H1 (cell line): ENCODE measurements at regions not wholly inside any gene's neighbourhood (a gene's known extent, or its start where the extent isn't known, plus 50 kb on each side); places are given as distances from the start of the nearest gene placed in this dataset.

Experiments used
- CTCF ChIA-PET: fragments of 300-600 bp; sonication (Branson Sonifier 250); formaldehyde crosslinking; loops from one replicate; lab custom pipeline; 2021; ENCODE audit not compliant: partially characterized antibody; lab: Charles Lee
- POLR2A ChIA-PET: fragments of 300-600 bp; sonication (Branson Sonifier 250); formaldehyde crosslinking; loops from one replicate; lab custom pipeline; 2021; ENCODE audit warnings: inconsistent platforms; ENCODE audit not compliant: partially characterized antibody; lab: Charles Lee
- DNase-seq, 2 experiments: peaks; one replicate each; pipeline versions ENCODE4 v3.0.0 to v3.0.0-alpha.2; 2010 to 2022; ENCODE audit warnings: low spot score in 2 of 2, low read depth in 1 of 2, mixed read lengths in 1 of 2
- FAIRE-seq: peaks from 2 replicates; lab custom pipeline; 2011; peaks lifted over from hg19 to GRCh38; lab: Jason Lieb, UNC
- H2AFZ ChIP-seq: 2 replicates; pipeline ENCODE4 v1.8.1; 2012; ENCODE audit warnings: low read length, inconsistent platforms
- H2AK5ac ChIP-seq: 2 replicates; pipeline ENCODE4 v1.6.1; 2013; ENCODE audit warnings: low read depth, low read length
- H2BK120ac ChIP-seq: replicated peaks from 2 replicates; pipeline ENCODE3; 2013; ENCODE audit warnings: low read depth, low read length, inconsistent platforms
- H2BK12ac ChIP-seq: 2 replicates; pipeline ENCODE4 v1.6.1; 2013; ENCODE audit warnings: low read depth, low read length
- H2BK15ac ChIP-seq: 2 replicates; pipeline ENCODE4 v1.6.1; 2013; ENCODE audit warnings: low read length
- H2BK20ac ChIP-seq: 2 replicates; pipeline ENCODE4 v1.6.1; 2013; ENCODE audit warnings: low read length
- H2BK5ac ChIP-seq: 2 replicates; pipeline ENCODE4 v1.6.1; 2013; ENCODE audit warnings: low read depth, low read length
- H3K14ac ChIP-seq: 2 replicates; pipeline ENCODE4 v1.6.1; 2013; ENCODE audit warnings: inconsistent platforms; ENCODE audit not compliant: insufficient read length
- H3K18ac ChIP-seq: 2 replicates; pipeline ENCODE4 v1.6.1; 2013; ENCODE audit warnings: low read length; ENCODE audit errors: extremely low read depth
- H3K23ac ChIP-seq: 2 replicates; pipeline ENCODE4 v1.6.1; 2013; ENCODE audit warnings: inconsistent platforms; ENCODE audit not compliant: insufficient read length
- H3K23me2 ChIP-seq: 2 replicates; pipeline ENCODE4 v1.6.1; 2013; ENCODE audit warnings: low read depth, low read length
- H3K27ac ChIP-seq: 2 replicates; pipeline ENCODE4 v1.6.1; 2011; ENCODE audit warnings: low read depth, low read length, inconsistent platforms
- H3K27me3 ChIP-seq, 4 experiments: replicated peaks in 1 of 4; 1 replicate in 1 of 4; 2 replicates in 3 of 4; pipeline versions ENCODE4 v1.6.1 to v1.8.1; 2011 to 2013; ENCODE audit warnings: low read length in 3 of 4, mild to moderate bottlenecking in 3 of 4, inconsistent platforms in 2 of 4, mixed read lengths in 2 of 4, moderate library complexity in 1 of 4; ENCODE audit not compliant: control insufficient read depth in 3 of 4, insufficient read depth in 3 of 4; ENCODE audit errors: extremely low read depth in 1 of 4
- H3K36me3 ChIP-seq, 4 experiments: 2 replicates each; pipeline versions ENCODE4 v1.6.1 to v1.8.1; 2011 to 2013; ENCODE audit warnings: mild to moderate bottlenecking in 4 of 4, low read length in 3 of 4, moderate library complexity in 2 of 4, control low read depth in 1 of 4, inconsistent platforms in 1 of 4; ENCODE audit not compliant: insufficient read depth in 4 of 4, control insufficient read depth in 2 of 4
- H3K4ac ChIP-seq: replicated peaks from 2 replicates; pipeline ENCODE3; 2013; ENCODE audit warnings: low read length, low read depth, mixed read lengths, inconsistent platforms; ENCODE audit not compliant: insufficient read length
- H3K4me1 ChIP-seq, 4 experiments: replicated peaks in 1 of 4; 1 replicate in 1 of 4; 2 replicates in 3 of 4; pipeline versions ENCODE4 v1.6.1 to v1.8.1; 2011 to 2013; ENCODE audit warnings: low read length in 3 of 4, inconsistent platforms in 2 of 4, mixed read lengths in 1 of 4; ENCODE audit not compliant: insufficient read depth in 4 of 4, control insufficient read depth in 3 of 4
- H3K4me2 ChIP-seq, 2 experiments: 2 replicates each; pipeline versions ENCODE4 v1.6.1 to v1.8.1; 2011 to 2013; ENCODE audit warnings: low read depth in 2 of 2, low read length in 2 of 2, control low read depth in 1 of 2, inconsistent platforms in 1 of 2, mild to moderate bottlenecking in 1 of 2; ENCODE audit not compliant: insufficient read depth in 1 of 2
- H3K4me3 ChIP-seq, 4 experiments: fragments of 200-600, 300-600 bp in 1 of 4; sonication (generic), shearing (Covaris generic), sonication (Bioruptor Twin) in 1 of 4; 2 replicates each; pipeline versions ENCODE4 v1.5.1 to v1.8.1; 2011 to 2016; ENCODE audit warnings: low read length in 4 of 4, low read depth in 3 of 4, control low read depth in 2 of 4, inconsistent platforms in 2 of 4, mild to moderate bottlenecking in 2 of 4, mixed read lengths in 1 of 4, moderate library complexity in 1 of 4; ENCODE audit not compliant: insufficient read depth in 2 of 4; ENCODE audit errors: extremely low read depth in 1 of 4
- H3K56ac ChIP-seq: replicated peaks from 2 replicates; pipeline ENCODE3; 2013; ENCODE audit warnings: low read depth, mild to moderate bottlenecking, mixed read lengths, low read length, inconsistent platforms; ENCODE audit not compliant: insufficient read length
- H3K79me1 ChIP-seq: 2 replicates; pipeline ENCODE4 v1.6.1; 2013; ENCODE audit warnings: low read depth, low read length, control low read depth
- H3K79me2 ChIP-seq, 2 experiments: 2 replicates each; pipeline versions ENCODE4 v1.6.1 to v1.8.1; 2012 to 2013; ENCODE audit warnings: low read length in 2 of 2, mild to moderate bottlenecking in 2 of 2, inconsistent platforms in 1 of 2; ENCODE audit not compliant: insufficient read depth in 2 of 2, control insufficient read depth in 1 of 2
- H3K9ac ChIP-seq, 4 experiments: replicated peaks in 1 of 4; 1 replicate in 1 of 4; 2 replicates in 3 of 4; pipeline versions ENCODE4 v1.6.1 to v1.8.1; 2011 to 2013; ENCODE audit warnings: low read depth in 3 of 4, low read length in 3 of 4, control low read depth in 2 of 4, mild to moderate bottlenecking in 2 of 4, moderate library complexity in 2 of 4, inconsistent platforms in 1 of 4; ENCODE audit errors: extremely low read depth in 1 of 4
- H3K9me3 ChIP-seq, 2 experiments: 2 replicates each; pipeline versions ENCODE4 v1.6.1 to v1.8.1; 2012 to 2013; ENCODE audit warnings: mild to moderate bottlenecking in 2 of 2, moderate library complexity in 2 of 2, control low read depth in 1 of 2, inconsistent platforms in 1 of 2, low read depth in 1 of 2, low read length in 1 of 2, mixed read lengths in 1 of 2; ENCODE audit not compliant: insufficient read depth in 2 of 2
- H4K20me1 ChIP-seq, 2 experiments: replicated peaks in 1 of 2; 2 replicates each; pipeline versions ENCODE3 to v1.8.1; 2011 to 2013; ENCODE audit warnings: inconsistent platforms in 2 of 2, low read length in 2 of 2, mild to moderate bottlenecking in 1 of 2; ENCODE audit not compliant: insufficient read depth in 2 of 2, control insufficient read depth in 1 of 2
- H4K5ac ChIP-seq: 2 replicates; pipeline ENCODE4 v1.6.1; 2013; ENCODE audit warnings: low read length, low read depth, mixed read lengths, inconsistent platforms; ENCODE audit not compliant: insufficient read length
- H4K8ac ChIP-seq: 2 replicates; pipeline ENCODE4 v1.8.0; 2013; ENCODE audit warnings: mild to moderate bottlenecking, moderate library complexity, low read length, inconsistent platforms; ENCODE audit not compliant: insufficient read depth; ENCODE audit errors: extremely low read depth
- H4K91ac ChIP-seq: replicated peaks from 2 replicates; pipeline ENCODE3; 2013; ENCODE audit warnings: low read length, mixed read lengths, inconsistent platforms; ENCODE audit not compliant: insufficient read length
- ASH2L ChIP-seq: fragments of 200-600, 300-600 bp; sonication (generic); IDR thresholded peaks from one replicate; pipeline ENCODE4 v1.7.1; 2017; ENCODE audit warnings: low read length
- BCL11A ChIP-seq, 2 experiments: IDR thresholded peaks; one replicate each; pipeline ENCODE4 v1.6.1; 2011; ENCODE audit warnings: low read depth in 2 of 2, low read length in 2 of 2, mild to moderate bottlenecking in 2 of 2
- BRCA1 ChIP-seq: IDR thresholded peaks from 2 replicates; pipeline ENCODE4 v1.6.1; 2012; ENCODE audit warnings: low read depth, low read length, improper control_type of control experiment
- CREB1 ChIP-seq: IDR thresholded peaks from 2 replicates; pipeline ENCODE4 v1.6.1; 2012; ENCODE audit warnings: inconsistent platforms
- EZH2 ChIP-seq: fragments of 200-600 bp; sonication (generic); IDR thresholded peaks from 2 replicates; pipeline ENCODE4 v1.7.1; 2012; ENCODE audit warnings: low read depth, mild to moderate bottlenecking, moderate library complexity, low read length, inconsistent platforms; ENCODE audit not compliant: severe bottlenecking
- GABPA ChIP-seq: IDR thresholded peaks from 2 replicates; pipeline ENCODE4 v1.6.1; 2011; ENCODE audit warnings: mild to moderate bottlenecking, low read length, moderate library complexity, borderline replicate concordance; ENCODE audit not compliant: insufficient read depth
- GTF2F1 ChIP-seq: IDR thresholded peaks from 2 replicates; pipeline ENCODE4 v1.6.1; 2012; ENCODE audit warnings: low read depth, low read length, improper control_type of control experiment, borderline replicate concordance
- KDM4A ChIP-seq: IDR thresholded peaks from one replicate; pipeline ENCODE4 v1.7.1; 2012; ENCODE audit warnings: low read depth, mild to moderate bottlenecking, moderate library complexity, low read length, inconsistent platforms; ENCODE audit not compliant: severe bottlenecking
- MAFK ChIP-seq: IDR thresholded peaks from 2 replicates; pipeline ENCODE4 v1.6.1; 2012; ENCODE audit warnings: low read depth, mild to moderate bottlenecking, improper control_type of control experiment, low read length
- SIRT6 ChIP-seq: IDR thresholded peaks from one replicate; pipeline ENCODE4 v1.7.1; 2012; ENCODE audit warnings: low read length, inconsistent platforms
- SRF ChIP-seq: IDR thresholded peaks from 2 replicates; pipeline ENCODE4 v1.6.1; 2011; ENCODE audit warnings: mild to moderate bottlenecking, low read depth, low read length, moderate library complexity
- TEAD4 ChIP-seq: IDR thresholded peaks from 2 replicates; pipeline ENCODE4 v1.6.1; 2012; ENCODE audit warnings: low read depth, low read length, inconsistent platforms, mixed read lengths
- ZNF274 ChIP-seq: IDR thresholded peaks from 2 replicates; pipeline ENCODE4 v1.7.0; 2012; ENCODE audit warnings: low read length, borderline replicate concordance; ENCODE audit errors: extremely low read depth
- WGBS, 2 experiments: shearing (Covaris generic) in 1 of 2; methylation state at CpG; one replicate each; pipeline versions ENCODE4 v1.1.6 to v1.1.7; 2013 to 2015; ENCODE audit warnings: low lambda C conversion rate in 2 of 2, mixed read lengths in 2 of 2, inconsistent platforms in 1 of 2, low coverage in 1 of 2, missing lambda C conversion rate in 1 of 2; ENCODE audit not compliant: insufficient replicate concordance in 2 of 2, insufficient coverage in 1 of 2, insufficient read length in 1 of 2; ENCODE audit errors: extremely low coverage in 1 of 2, missing lambda C conversion rate in 1 of 2; 5-methylcytosine and 5-hydroxymethylcytosine counted together

DNA sequence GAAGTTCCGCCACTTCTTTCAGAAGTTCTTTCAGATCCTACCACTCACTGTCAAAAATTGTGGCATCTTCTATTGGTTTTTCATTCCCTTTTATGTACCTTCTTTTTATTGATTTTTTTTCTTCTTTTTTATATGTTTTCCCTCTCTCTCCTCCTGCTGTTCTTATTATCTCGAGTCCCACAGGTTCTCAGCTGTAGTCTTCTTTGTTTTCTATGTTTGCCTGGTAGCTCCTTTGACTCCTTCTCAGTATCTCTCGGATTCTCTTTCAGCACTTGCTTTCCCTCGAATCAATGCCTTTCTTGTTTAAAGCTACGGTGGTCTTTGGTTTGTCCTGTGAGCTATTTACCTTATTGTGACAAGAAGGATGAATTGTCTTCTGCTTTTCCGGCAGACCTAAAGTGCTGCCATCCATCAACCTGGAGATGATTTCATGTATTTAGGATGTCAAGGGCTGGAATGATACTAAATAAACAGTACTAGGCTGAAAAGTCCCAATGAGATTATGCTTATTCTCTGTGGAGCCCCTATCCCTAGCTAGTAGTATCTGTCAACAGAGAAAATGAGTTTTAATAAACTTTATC lies 541.7 kb downstream of the NOVA1 start:
- Histone ChIP-seq H3K27ac (no peak overlapping the region), H3K9me3 (peaks cover 7 to 9% of the 10 kb centered on the region in 2 experiments; a peak in 3 of 4 replicates), H3K4me2 (no peak overlapping the region), H2AK5ac (no peak overlapping the region), H3K79me2 (no peaks in the 10 kb centered on the region), H2BK12ac (no peak overlapping the region), H3K36me3 (no peaks in the 10 kb centered on the region), H2BK120ac (no peak overlapping the region), H4K5ac (no peak overlapping the region), H3K27me3 (no peaks in the 10 kb centered on the region; a peak in 1 of 7 replicates), H3K23ac (no peak overlapping the region), H4K20me1 (no peaks in the 10 kb centered on the region), H3K23me2 (no peaks in the 10 kb centered on the region), H3K18ac (no peak overlapping the region), H3K79me1 (no peaks in the 10 kb centered on the region), H3K4ac (no peak overlapping the region), H3K14ac (no peak overlapping the region), H2BK5ac (no peak overlapping the region), H3K4me3 (no peak overlapping the region), H3K56ac (no peak overlapping the region), H2BK15ac (no peak overlapping the region), H2BK20ac (no peak overlapping the region), H3K4me1 (no peaks in the 10 kb centered on the region), H4K8ac (no peak overlapping the region), H4K91ac (no peak overlapping the region), H2AFZ (no peak overlapping the region), H3K9ac (no peak overlapping the region)
- no peak for DNase-seq
- TF ChIP-seq EZH2 (no peak), ZNF274 (no peak), KDM4A (no peak), ASH2L (no peak), CREB1 (no peak), GTF2F1 (no peak), TEAD4 (no peak), SIRT6 (no peak), BRCA1 (no peak), GABPA (no peak), BCL11A (IDR thresholded peaks at IDR 0.05; ENCODE audit: low read depth in 2 of 2, low read length in 2 of 2) (no peak), MAFK (no peak), SRF (no peak)
- no peak for FAIRE-seq
- ChIA-PET POLR2A (no interaction called here), CTCF (no interaction called here)
- WGBS, 2 experiments = 88% methylated on average over 6 of the region's 6 CpGs; no CpG with 5 or more reads in 1 of the 2 experiments
